ENCODE measurements at regions not wholly inside any gene's neighbourhood (a gene's known extent, or its start where the extent isn't known, plus 50 kb on each side); places are given as distances from the start of the nearest gene placed in this dataset.
"Not testable (repeated sequence)": the region's sequence is repeated elsewhere in the genome, so short reads cannot be mapped to it uniquely, and the experiment has no call there.

- not testable (repeated sequence) for TF ChIP-seq POLR2AphosphoS5, TAF1, POLR2A, POU2F2 (IDR thresholded peaks at IDR 0.05; ENCODE audit: low read depth, low read length)
- TF ChIP-seq SPI1 (IDR thresholded peaks at IDR 0.05; ENCODE audit: low read depth, low read length): 0 out of 2 replicates have a peak, but pooled peaks have one; percentile 1
Measured at GRCh38 chrY:20936709-20937251, 180.9 kb downstream of the RPS4Y2 start.
